Cardiac muscle cell (in vitro differentiated cells and primary cell): ENCODE measurements at regions not wholly inside any gene's neighbourhood (a gene's known extent, or its start where the extent isn't known, plus 50 kb on each side); places are given as distances from the start of the nearest gene placed in this dataset.

Source experiments
- DNase-seq, 2 donors: peaks; one replicate each; pipeline versions ENCODE4 v3.0.0 to v3.0.0-alpha.2; 2010 to 2017; ENCODE audit warnings: low read depth in 1 of 2, low spot score in 1 of 2
- H3K27ac ChIP-seq: fragments of 200-600 bp; sonication (generic); 2 replicates; pipeline ENCODE4 v1.5.1; 2016
- H3K27me3 ChIP-seq: fragments of 200-600 bp; sonication (generic); 2 replicates; pipeline ENCODE4 v1.6.0; 2016; ENCODE audit warnings: control low read depth
- H3K36me3 ChIP-seq: fragments of 200-600 bp; sonication (generic); 2 replicates; pipeline ENCODE4 v1.5.1; 2016; ENCODE audit warnings: control low read depth
- H3K4me1 ChIP-seq: fragments of 200-600 bp; sonication (generic); 2 replicates; pipeline ENCODE4 v1.8.1; 2017; ENCODE audit warnings: low read depth, mild to moderate bottlenecking, mixed run types
- H3K4me3 ChIP-seq: fragments of 200-600 bp; sonication (generic); 2 replicates; pipeline ENCODE4 v1.5.1; 2016; ENCODE audit warnings: mild to moderate bottlenecking
- H3K9me3 ChIP-seq: fragments of 200-600 bp; sonication (generic); 2 replicates; pipeline ENCODE4 v1.5.1; 2017; ENCODE audit warnings: low read depth, mild to moderate bottlenecking, control low read depth
- CTCF ChIP-seq: IDR thresholded peaks from 2 replicates; pipeline ENCODE4 v1.5.1; 2012; ENCODE audit warnings: low read depth, mild to moderate bottlenecking, low read length

GRCh38 chr4:13984991-13985800, 357.7 kb upstream of the BOD1L1 start:
- Histone ChIP-seq H3K27me3 (no peaks in the 10 kb centered on the region), H3K36me3 (no peaks in the 10 kb centered on the region), H3K27ac (no peak overlapping the region), H3K9me3 (no peaks in the 10 kb centered on the region), H3K4me3 (no peak overlapping the region), H3K4me1 (peaks cover 4% of the 10 kb centered on the region)
- no peak for TF ChIP-seq CTCF
- DNase-seq: peak in 1 of 2 donors; percentile 62

- Histone ChIP-seq H3K27ac (no peak overlapping the region), H3K4me1 (peaks cover 10% of the 10 kb centered on the region), H3K36me3 (no peaks in the 10 kb centered on the region), H3K9me3 (no peaks in the 10 kb centered on the region), H3K27me3 (no peaks in the 10 kb centered on the region), H3K4me3 (no peak overlapping the region)
- TF ChIP-seq CTCF: no peak
- peak in 1 of 2 donors; percentile 46 for DNase-seq
Measured at GRCh38 chr4:13985837-13986236, 358.3 kb upstream of the BOD1L1 start.

- H3K9me3 ChIP-seq: no peaks in the 10 kb centered on the region
- no peak for TF ChIP-seq CTCF
- no peak overlapping the region for H3K4me3 ChIP-seq
- DNase-seq: no peak
- H3K4me1 ChIP-seq: peaks cover 17% of the 10 kb centered on the region
- no peaks in the 10 kb centered on the region for H3K36me3 ChIP-seq
- H3K27ac ChIP-seq: no peak overlapping the region
- no peaks in the 10 kb centered on the region for H3K27me3 ChIP-seq
Measured at GRCh38 chr4:13986548-13986947, 359.0 kb upstream of the BOD1L1 start.

- TF ChIP-seq CTCF: no peak
- Histone ChIP-seq H3K9me3 (no peaks in the 10 kb centered on the region), H3K27ac (no peak overlapping the region), H3K27me3 (no peaks in the 10 kb centered on the region), H3K4me1 (peaks cover 18% of the 10 kb centered on the region), H3K36me3 (no peaks in the 10 kb centered on the region), H3K4me3 (no peak overlapping the region)
- DNase-seq: peak in 1 of 2 donors; percentile 97
Measured at GRCh38 chr4:13988353-13989305, 361.1 kb upstream of the BOD1L1 start.

- peak in 1 of 2 donors; percentile 54 for DNase-seq
- Histone ChIP-seq H3K27me3 (no peaks in the 10 kb centered on the region), H3K27ac (no peak overlapping the region), H3K4me1 (peaks cover 18% of the 10 kb centered on the region), H3K9me3 (no peaks in the 10 kb centered on the region), H3K36me3 (no peaks in the 10 kb centered on the region), H3K4me3 (no peak overlapping the region)
- TF ChIP-seq CTCF: no peak
Measured at GRCh38 chr4:13989501-13989900, 362.0 kb upstream of the BOD1L1 start.
